ENCODE measurements at regions not wholly inside any gene's neighbourhood (a gene's known extent, or its start where the extent isn't known, plus 50 kb on each side); places are given as distances from the start of the nearest gene placed in this dataset.
"Not testable (repeated sequence)": the region's sequence is repeated elsewhere in the genome, so short reads cannot be mapped to it uniquely, and the experiment has no call there.

DNA sequence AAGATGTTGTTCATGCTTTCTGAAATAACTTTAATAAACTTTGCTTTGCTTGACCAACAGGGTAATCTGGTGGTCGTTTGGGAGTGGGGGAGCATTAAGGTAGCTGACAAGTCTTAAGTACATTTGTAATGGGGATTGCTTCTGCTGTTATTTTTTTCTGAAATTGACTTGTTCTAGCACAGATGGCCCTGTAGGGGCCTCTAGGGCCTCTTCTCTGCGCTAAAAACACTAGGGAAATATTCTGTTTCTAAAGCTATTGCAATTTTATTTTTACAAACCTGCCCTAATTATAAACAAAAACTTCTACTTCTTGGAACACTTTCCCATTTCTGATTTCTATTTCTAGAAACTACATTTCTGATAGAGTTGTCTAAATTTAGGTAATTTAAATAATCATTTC lies 191.3 kb upstream of the KCNJ3 start:
- Mint-ChIP-seq H3K27ac (no peak overlapping the region), H3K4me1 (no peaks in the 10 kb centered on the region), H3K27me3 (no peaks in the 10 kb centered on the region), H3K9me3 (peaks cover under 1 to 21% (median 6%) of the 10 kb centered on the region in 7 donors), H3K4me3 (no peak overlapping the region), H3K36me3 (no peaks in the 10 kb centered on the region)
- H3K4me1 ChIP-seq (ENCODE audit: control insufficient read depth, insufficient read depth, low read length, poor library complexity, severe bottlenecking), result no peaks in the 10 kb centered on the region
- no peaks in the 10 kb centered on the region for H3K36me3 ChIP-seq (ENCODE audit: control insufficient read depth, insufficient read depth, low read length)
- no peaks in the 10 kb centered on the region for H3K27me3 ChIP-seq (ENCODE audit: control insufficient read depth, insufficient read depth, low read length)
- no peak overlapping the region for H3K4me3 ChIP-seq (ENCODE audit: low read depth, low read length)
- H3K9me3 ChIP-seq (ENCODE audit: control insufficient read depth in 2 of 2, low read length in 2 of 2), result peaks cover 0 to 5% of the 10 kb centered on the region in 2 experiments
- DNase-seq (no peak), ATAC-seq (ENCODE audit: low read depth in 2 of 2) (no peak)
- H3K27ac ChIP-seq (ENCODE audit: insufficient read depth, low read length, poor library complexity, severe bottlenecking), result no peak overlapping the region

DNA sequence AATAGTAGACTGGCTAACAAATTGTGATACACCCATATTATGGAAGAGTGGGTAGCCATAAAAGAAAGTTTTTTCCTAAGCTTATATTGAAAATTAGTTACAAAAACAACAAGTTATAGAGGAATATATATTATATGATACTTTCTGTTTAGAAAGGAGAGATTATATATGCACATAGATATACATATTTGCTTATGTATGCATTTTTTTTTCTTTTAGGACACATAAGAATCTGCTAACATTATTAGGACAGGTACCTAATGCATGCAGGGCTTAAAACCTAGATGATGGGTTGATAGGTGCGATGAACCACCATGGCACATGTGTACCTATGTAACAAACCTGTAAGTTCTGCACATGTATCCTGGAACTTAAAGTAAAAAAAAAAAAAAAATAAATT lies 179.6 kb upstream of the KCNJ3 start:
- H3K4me3 Mint-ChIP-seq, result no peak overlapping the region
- DNase-seq (no peak), ATAC-seq (ENCODE audit: low read depth in 2 of 2) (no peak)
- no peak overlapping the region for H3K27ac Mint-ChIP-seq
- H3K4me1 Mint-ChIP-seq, result no peaks in the 10 kb centered on the region
- H3K9me3 ChIP-seq (ENCODE audit: control insufficient read depth in 2 of 2, low read length in 2 of 2), result no peaks in the 10 kb centered on the region
- no peak overlapping the region for H3K4me3 ChIP-seq (ENCODE audit: low read depth, low read length)
- H3K27ac ChIP-seq (ENCODE audit: insufficient read depth, low read length, poor library complexity, severe bottlenecking), result no peak overlapping the region
- H3K36me3 Mint-ChIP-seq, result no peaks in the 10 kb centered on the region
- no peaks in the 10 kb centered on the region for H3K27me3 Mint-ChIP-seq
- no peaks in the 10 kb centered on the region for H3K4me1 ChIP-seq (ENCODE audit: control insufficient read depth, insufficient read depth, low read length, poor library complexity, severe bottlenecking)
- H3K27me3 ChIP-seq (ENCODE audit: control insufficient read depth, insufficient read depth, low read length), result no peaks in the 10 kb centered on the region
- no peaks in the 10 kb centered on the region for H3K36me3 ChIP-seq (ENCODE audit: control insufficient read depth, insufficient read depth, low read length)
- H3K9me3 Mint-ChIP-seq, result peaks cover 0 to 13% (median 5%) of the 10 kb centered on the region in 7 donors

DNA sequence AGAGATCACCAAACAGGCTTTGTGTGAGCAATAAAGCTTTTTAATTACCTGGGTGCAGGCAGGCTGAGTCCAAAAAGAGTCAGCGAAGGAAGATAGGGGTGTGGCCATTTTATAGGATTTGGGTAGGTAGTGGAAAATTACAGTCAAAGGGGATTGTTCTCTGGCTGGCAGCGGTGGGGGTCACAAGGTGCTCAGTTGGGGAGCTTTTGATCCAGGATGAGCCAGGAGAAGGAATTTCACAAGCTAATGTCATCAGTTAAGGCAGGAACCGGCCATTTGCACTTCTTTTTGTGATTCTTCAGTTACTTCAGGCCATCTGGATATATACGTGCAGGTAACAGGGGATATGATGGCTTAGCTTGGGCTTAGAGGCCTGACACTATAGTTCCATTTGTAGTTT lies 177.5 kb upstream of the KCNJ3 start:
- DNase-seq; ATAC-seq (ENCODE audit: low read depth in 2 of 2); H3K27ac Mint-ChIP-seq; H3K4me1 Mint-ChIP-seq; H3K36me3 Mint-ChIP-seq; H3K4me1 ChIP-seq (ENCODE audit: control insufficient read depth, insufficient read depth, low read length, poor library complexity, severe bottlenecking); H3K27ac ChIP-seq (ENCODE audit: insufficient read depth, low read length, poor library complexity, severe bottlenecking); H3K4me3 ChIP-seq (ENCODE audit: low read depth, low read length); H3K36me3 ChIP-seq (ENCODE audit: control insufficient read depth, insufficient read depth, low read length); H3K9me3 ChIP-seq (ENCODE audit: control insufficient read depth in 2 of 2, low read length in 2 of 2); H3K27me3 ChIP-seq (ENCODE audit: control insufficient read depth, insufficient read depth, low read length); H3K4me3 Mint-ChIP-seq; H3K27me3 Mint-ChIP-seq: not testable (repeated sequence)
- peaks cover 2 to 21% (median 7%) of the 10 kb centered on the region in 7 donors for H3K9me3 Mint-ChIP-seq

DNA sequence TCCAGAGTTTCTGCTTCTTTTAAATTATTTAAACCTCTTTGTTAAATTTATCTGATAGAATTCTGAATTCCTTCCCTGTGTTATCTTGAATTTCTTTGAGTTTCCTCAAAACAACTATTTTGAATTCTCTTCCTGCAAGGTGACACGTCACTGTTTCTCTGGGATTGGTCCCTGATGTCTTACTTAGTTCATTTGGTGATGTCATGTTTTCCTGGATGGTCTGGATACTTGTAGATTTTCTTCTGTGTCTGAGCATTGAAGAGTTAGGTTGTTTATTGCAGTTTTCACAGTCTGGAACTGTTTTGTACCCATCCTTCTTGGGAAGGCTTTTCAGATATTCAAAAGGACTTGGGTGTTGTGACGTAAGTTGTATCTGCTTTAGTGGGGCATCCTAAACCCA lies 172.3 kb upstream of the KCNJ3 start:
- peaks cover 0 to 9% of the 10 kb centered on the region in 2 experiments for H3K9me3 ChIP-seq (ENCODE audit: control insufficient read depth in 2 of 2, low read length in 2 of 2)
- H3K27ac ChIP-seq (ENCODE audit: insufficient read depth, low read length, poor library complexity, severe bottlenecking), result no peak overlapping the region
- H3K27me3 ChIP-seq (ENCODE audit: control insufficient read depth, insufficient read depth, low read length), result no peaks in the 10 kb centered on the region
- DNase-seq (no peak), ATAC-seq (ENCODE audit: low read depth in 2 of 2) (no peak)
- H3K4me3 ChIP-seq (ENCODE audit: low read depth, low read length), result no peak overlapping the region
- no peak overlapping the region for H3K4me3 Mint-ChIP-seq
- no peak overlapping the region for H3K27ac Mint-ChIP-seq
- peaks cover 1 to 19% (median 5%) of the 10 kb centered on the region in 7 donors for H3K9me3 Mint-ChIP-seq
- H3K27me3 Mint-ChIP-seq, result no peaks in the 10 kb centered on the region
- no peaks in the 10 kb centered on the region for H3K4me1 Mint-ChIP-seq
- H3K36me3 Mint-ChIP-seq, result no peaks in the 10 kb centered on the region
- no peaks in the 10 kb centered on the region for H3K4me1 ChIP-seq (ENCODE audit: control insufficient read depth, insufficient read depth, low read length, poor library complexity, severe bottlenecking)
- no peaks in the 10 kb centered on the region for H3K36me3 ChIP-seq (ENCODE audit: control insufficient read depth, insufficient read depth, low read length)

DNA sequence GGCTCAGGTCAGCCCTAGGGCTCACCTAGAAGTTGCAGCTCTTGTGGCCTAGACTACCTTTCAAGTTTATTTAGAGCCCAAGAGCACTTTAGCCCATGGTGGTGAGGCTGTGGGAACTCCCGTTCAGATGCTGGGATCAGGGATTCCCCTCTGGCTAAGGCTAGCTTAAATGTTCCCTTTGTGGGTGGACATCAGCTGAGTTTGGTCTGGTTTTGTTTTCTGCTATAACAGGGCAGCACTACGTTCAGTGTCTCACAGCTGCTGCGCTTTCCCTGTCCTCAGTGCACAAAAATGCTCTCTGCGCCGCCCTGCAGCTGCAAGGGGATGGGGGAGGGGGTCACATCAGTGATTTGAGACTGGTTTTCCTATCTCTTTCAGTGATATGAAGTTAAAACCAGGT lies 170.5 kb upstream of the KCNJ3 start:
- no peak for DNase-seq
- Histone ChIP-seq H3K27me3 (ENCODE audit: control insufficient read depth, insufficient read depth, low read length) (no peaks in the 10 kb centered on the region), H3K9me3 (ENCODE audit: control insufficient read depth in 2 of 2, low read length in 2 of 2) (peaks cover 0 to 9% of the 10 kb centered on the region in 2 experiments), H3K4me1 (ENCODE audit: control insufficient read depth, insufficient read depth, low read length, poor library complexity, severe bottlenecking) (no peaks in the 10 kb centered on the region), H3K27ac (ENCODE audit: insufficient read depth, low read length, poor library complexity, severe bottlenecking) (no peak overlapping the region), H3K36me3 (ENCODE audit: control insufficient read depth, insufficient read depth, low read length) (no peaks in the 10 kb centered on the region), H3K4me3 (ENCODE audit: low read depth, low read length) (no peak overlapping the region)
- no peaks in the 10 kb centered on the region for H3K36me3 Mint-ChIP-seq
- H3K4me1 Mint-ChIP-seq, result no peaks in the 10 kb centered on the region
- no peak overlapping the region for H3K4me3 Mint-ChIP-seq
- H3K27ac Mint-ChIP-seq, result no peak overlapping the region
- no peaks in the 10 kb centered on the region for H3K27me3 Mint-ChIP-seq
- H3K9me3 Mint-ChIP-seq, result peaks cover 0 to 27% (median 9%) of the 10 kb centered on the region in 7 donors
- no peak for ATAC-seq (ENCODE audit: low read depth in 2 of 2)

DNA sequence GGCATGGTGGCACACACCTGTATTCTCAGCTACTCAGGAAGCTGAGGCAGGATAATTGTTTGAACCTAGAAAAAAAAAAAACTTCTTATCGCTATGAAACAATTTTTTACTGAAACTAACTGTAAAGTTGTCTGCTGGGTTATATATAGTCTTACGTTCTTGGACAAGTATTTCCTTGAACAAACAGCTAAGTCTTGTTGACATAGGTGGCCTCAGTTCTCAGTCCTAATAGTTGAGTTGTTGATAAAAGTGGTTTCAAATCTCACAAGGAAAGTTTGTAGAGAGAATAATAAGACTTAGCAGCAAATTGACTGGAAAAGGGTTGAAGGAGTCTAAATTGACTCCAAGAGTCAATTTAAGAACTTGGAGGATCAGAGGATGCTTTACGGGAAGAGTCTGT lies 166.5 kb upstream of the KCNJ3 start:
- no peak for ATAC-seq (ENCODE audit: low read depth in 2 of 2)
- H3K27me3 Mint-ChIP-seq, result no peaks in the 10 kb centered on the region
- DNase-seq, result no peak
- Histone ChIP-seq H3K36me3 (ENCODE audit: control insufficient read depth, insufficient read depth, low read length) (no peaks in the 10 kb centered on the region), H3K9me3 (ENCODE audit: control insufficient read depth in 2 of 2, low read length in 2 of 2) (peaks cover 0 to 8% of the 10 kb centered on the region in 2 experiments), H3K4me1 (ENCODE audit: control insufficient read depth, insufficient read depth, low read length, poor library complexity, severe bottlenecking) (no peaks in the 10 kb centered on the region), H3K27me3 (ENCODE audit: control insufficient read depth, insufficient read depth, low read length) (no peaks in the 10 kb centered on the region), H3K27ac (ENCODE audit: insufficient read depth, low read length, poor library complexity, severe bottlenecking) (no peak overlapping the region), H3K4me3 (ENCODE audit: low read depth, low read length) (no peak overlapping the region)
- peaks cover 0 to 15% (median 5%) of the 10 kb centered on the region in 7 donors for H3K9me3 Mint-ChIP-seq
- no peaks in the 10 kb centered on the region for H3K36me3 Mint-ChIP-seq
- no peaks in the 10 kb centered on the region for H3K4me1 Mint-ChIP-seq
- H3K27ac Mint-ChIP-seq, result no peak overlapping the region
- H3K4me3 Mint-ChIP-seq, result no peak overlapping the region

DNA sequence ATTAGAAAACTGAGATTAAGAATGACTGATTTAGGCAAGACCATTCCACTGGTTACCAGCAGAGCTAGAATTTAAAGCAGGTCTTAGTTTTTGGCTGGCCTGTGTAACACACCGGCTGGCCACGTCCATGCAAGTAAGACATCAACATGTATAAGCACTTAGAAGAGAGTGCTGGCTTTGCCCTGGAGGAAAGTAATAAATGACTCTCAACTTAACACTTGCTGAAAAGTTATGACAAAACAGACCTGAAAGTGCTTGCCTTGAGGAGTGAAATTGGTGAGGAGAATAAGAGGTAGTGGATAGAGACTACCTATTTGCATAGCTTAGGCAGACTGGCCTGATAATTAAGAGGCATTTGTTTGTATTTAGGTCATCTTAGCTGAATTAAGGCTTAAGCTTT lies 165.7 kb upstream of the KCNJ3 start:
- Mint-ChIP-seq H3K27me3 (no peaks in the 10 kb centered on the region), H3K9me3 (peaks cover 0 to 15% (median 5%) of the 10 kb centered on the region in 7 donors), H3K4me1 (no peaks in the 10 kb centered on the region), H3K27ac (no peak overlapping the region), H3K4me3 (no peak overlapping the region), H3K36me3 (no peaks in the 10 kb centered on the region)
- H3K9me3 ChIP-seq (ENCODE audit: control insufficient read depth in 2 of 2, low read length in 2 of 2), result peaks cover 0 to under 1% of the 10 kb centered on the region in 2 experiments
- H3K36me3 ChIP-seq (ENCODE audit: control insufficient read depth, insufficient read depth, low read length), result no peaks in the 10 kb centered on the region
- H3K27me3 ChIP-seq (ENCODE audit: control insufficient read depth, insufficient read depth, low read length), result no peaks in the 10 kb centered on the region
- no peak overlapping the region for H3K27ac ChIP-seq (ENCODE audit: insufficient read depth, low read length, poor library complexity, severe bottlenecking)
- no peak overlapping the region for H3K4me3 ChIP-seq (ENCODE audit: low read depth, low read length)
- ATAC-seq (ENCODE audit: low read depth in 2 of 2) (no peak), DNase-seq (no peak)
- H3K4me1 ChIP-seq (ENCODE audit: control insufficient read depth, insufficient read depth, low read length, poor library complexity, severe bottlenecking), result no peaks in the 10 kb centered on the region

DNA sequence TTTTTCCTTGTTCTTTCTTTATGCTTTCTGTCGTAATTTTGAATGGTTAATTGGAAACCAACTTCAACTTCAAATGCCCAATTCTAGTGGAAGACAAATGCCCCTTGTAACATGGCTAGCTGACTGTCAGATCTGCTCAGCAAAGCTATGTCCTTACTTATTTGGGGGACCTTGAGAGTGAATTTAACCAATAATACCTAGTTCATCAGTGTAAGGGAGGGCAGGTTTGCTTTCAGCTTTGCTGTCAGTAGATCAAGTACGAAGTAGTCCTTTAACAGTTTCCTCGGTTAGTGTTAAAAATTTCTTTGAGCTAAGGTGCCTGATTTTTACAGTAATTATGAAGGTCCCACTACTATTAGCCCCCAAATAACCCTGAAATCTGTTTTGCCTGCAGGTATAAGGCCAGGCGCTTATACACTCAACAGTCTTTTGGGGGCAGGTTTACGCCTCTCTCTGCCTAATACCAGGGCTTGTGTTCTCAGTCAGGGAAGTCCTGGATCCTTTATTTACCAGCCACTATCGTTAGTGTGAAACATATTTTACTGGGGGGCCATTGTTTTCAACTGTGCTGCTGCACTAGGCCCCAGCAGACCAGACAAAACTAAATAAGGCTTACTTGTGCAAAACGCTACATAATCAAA lies 165.1 kb upstream of the KCNJ3 start:
- Mint-ChIP-seq H3K36me3 (no peaks in the 10 kb centered on the region), H3K4me3 (no peak overlapping the region), H3K27me3 (no peaks in the 10 kb centered on the region), H3K9me3 (peaks cover 0 to 15% (median 5%) of the 10 kb centered on the region in 7 donors), H3K4me1 (no peaks in the 10 kb centered on the region), H3K27ac (no peak overlapping the region)
- no peaks in the 10 kb centered on the region for H3K27me3 ChIP-seq (ENCODE audit: control insufficient read depth, insufficient read depth, low read length)
- no peaks in the 10 kb centered on the region for H3K36me3 ChIP-seq (ENCODE audit: control insufficient read depth, insufficient read depth, low read length)
- no peaks in the 10 kb centered on the region for H3K4me1 ChIP-seq (ENCODE audit: control insufficient read depth, insufficient read depth, low read length, poor library complexity, severe bottlenecking)
- H3K27ac ChIP-seq (ENCODE audit: insufficient read depth, low read length, poor library complexity, severe bottlenecking), result no peak overlapping the region
- ATAC-seq (ENCODE audit: low read depth in 2 of 2), result no peak
- no peak for DNase-seq
- H3K4me3 ChIP-seq (ENCODE audit: low read depth, low read length), result no peak overlapping the region
- H3K9me3 ChIP-seq (ENCODE audit: control insufficient read depth in 2 of 2, low read length in 2 of 2), result no peaks in the 10 kb centered on the region

Measured in CD4-positive, CD25-positive, alpha-beta regulatory T cell (primary cell).